ENCODE measurements at regions not wholly inside any gene's neighbourhood (a gene's known extent, or its start where the extent isn't known, plus 50 kb on each side); places are given as distances from the start of the nearest gene placed in this dataset.

DNA sequence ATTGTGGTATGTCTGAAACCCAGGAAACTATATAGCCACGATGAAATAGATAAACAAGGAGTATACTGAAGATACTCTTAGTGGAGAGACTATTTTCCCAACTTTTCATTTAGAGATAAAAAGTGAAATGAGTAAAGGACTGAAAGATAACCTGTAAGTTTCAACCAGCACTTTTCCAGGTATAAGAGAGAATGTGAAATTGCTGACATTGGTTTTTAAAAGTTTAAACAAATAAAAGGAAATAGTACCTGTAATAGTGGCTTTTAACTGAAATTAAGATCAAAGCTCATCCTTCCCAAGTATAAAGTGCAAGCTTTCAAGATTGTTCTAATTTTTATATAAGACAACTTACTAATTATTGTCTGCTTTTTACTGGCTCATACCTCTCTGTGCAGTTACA lies 130.2 kb upstream of the CCN2 start:
- TF ChIP-seq, protein P1, sequence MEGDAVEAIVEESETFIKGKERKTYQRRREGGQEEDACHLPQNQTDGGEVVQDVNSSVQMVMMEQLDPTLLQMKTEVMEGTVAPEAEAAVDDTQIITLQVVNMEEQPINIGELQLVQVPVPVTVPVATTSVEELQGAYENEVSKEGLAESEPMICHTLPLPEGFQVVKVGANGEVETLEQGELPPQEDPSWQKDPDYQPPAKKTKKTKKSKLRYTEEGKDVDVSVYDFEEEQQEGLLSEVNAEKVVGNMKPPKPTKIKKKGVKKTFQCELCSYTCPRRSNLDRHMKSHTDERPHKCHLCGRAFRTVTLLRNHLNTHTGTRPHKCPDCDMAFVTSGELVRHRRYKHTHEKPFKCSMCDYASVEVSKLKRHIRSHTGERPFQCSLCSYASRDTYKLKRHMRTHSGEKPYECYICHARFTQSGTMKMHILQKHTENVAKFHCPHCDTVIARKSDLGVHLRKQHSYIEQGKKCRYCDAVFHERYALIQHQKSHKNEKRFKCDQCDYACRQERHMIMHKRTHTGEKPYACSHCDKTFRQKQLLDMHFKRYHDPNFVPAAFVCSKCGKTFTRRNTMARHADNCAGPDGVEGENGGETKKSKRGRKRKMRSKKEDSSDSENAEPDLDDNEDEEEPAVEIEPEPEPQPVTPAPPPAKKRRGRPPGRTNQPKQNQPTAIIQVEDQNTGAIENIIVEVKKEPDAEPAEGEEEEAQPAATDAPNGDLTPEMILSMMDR (IDR thresholded peaks at IDR 0.05), result no peak
- TF ChIP-seq POLR2A (IDR thresholded peaks at IDR 0.05), result no peak

Data from Peyer's patch (tissue), 4 donors.